Adrenal gland (tissue), 9 donors: ENCODE measurements at regions not wholly inside any gene's neighbourhood (a gene's known extent, or its start where the extent isn't known, plus 50 kb on each side); places are given as distances from the start of the nearest gene placed in this dataset.

Experiments used
- DNase-seq, 7 donors: peaks; one replicate each; pipeline ENCODE4 v3.0.0-alpha.2; 2019 to 2020
- H3K27ac ChIP-seq, 5 donors: fragments of 200-600 bp; sonication (generic) in 4 of 5; 1 replicate in 3 of 5; 2 replicates in 2 of 5; pipeline versions ENCODE4 v1.5.1 to v1.8.0; 2016 to 2020; ENCODE audit warnings: mild to moderate bottlenecking in 1 of 5
- H3K27me3 ChIP-seq: fragments of 200-600 bp; 2 replicates; pipeline ENCODE4 v1.8.0; 2021
- H3K36me3 ChIP-seq, 2 donors: fragments of 200-600 bp; replicated peaks in 1 of 2; 1 replicate in 1 of 2; 2 replicates in 1 of 2; pipeline versions ENCODE4 v1.5.1 to v1.8.0; 2018 to 2022
- H3K4me1 ChIP-seq, 2 donors: fragments of 200-600 bp; replicated peaks in 1 of 2; 1 replicate in 1 of 2; 2 replicates in 1 of 2; pipeline versions ENCODE4 v1.5.1 to v1.8.0; 2018 to 2021
- H3K4me3 ChIP-seq, 4 donors: fragments of 200-600 bp; sonication (generic) in 3 of 4; one replicate each; pipeline ENCODE4 v1.5.1; 2016 to 2018
- H3K9me3 ChIP-seq, 3 donors: fragments of 200-600 bp; sonication (generic) in 1 of 3; replicated peaks in 1 of 3; 1 replicate in 2 of 3; 2 replicates in 1 of 3; pipeline versions ENCODE4 v1.5.1 to v1.8.0; 2016 to 2021
- CTCF ChIP-seq, 6 experiments: fragments of 450-650 bp in 4 of 6; fragments of 200-600 bp in 2 of 6; sonication (generic) in 1 of 6; IDR thresholded peaks; 1 replicate in 5 of 6; 2 replicates in 1 of 6; pipeline versions ENCODE4 v1.5.1 to v1.8.0; 2016 to 2021; ENCODE audit warnings: antibody characterized with exemption in 6 of 6, mild to moderate bottlenecking in 2 of 6, moderate library complexity in 1 of 6
- POLR2A ChIP-seq, 2 donors: fragments of 450-650 bp; IDR thresholded peaks; one replicate each; pipeline ENCODE4 v1.6.1; 2017; ENCODE audit warnings: antibody characterized with exemption in 2 of 2, mild to moderate bottlenecking in 2 of 2, moderate library complexity in 1 of 2
- WGBS, 4 donors: extraction: QIAGEN DNeasy Blood & Tissue Kit in 2 of 4; methylation state at CpG; one replicate each; pipeline versions ENCODE4 v1.1.5 to v1.1.7; 2013 to 2017; 5-methylcytosine and 5-hydroxymethylcytosine counted together
- intact Hi-C, 2 donors: fragments of 100-400 bp; cut with DNase I; formaldehyde crosslinking; loops; one replicate each; pipeline versions ENCODE4 v1.14.1 to v1.15.0; 2022 to 2023
- donor health status: healthy with polysubstance abuse.
- donor health status: Bipolar disorder and iron deficiency.
- donor health status: DM: yes; HTN: yes; CAD: no.
- donor health status: DM: no; HTN: no; CAD: no.
- donor health status: DM: no; HTN: no; CAD: no.

GRCh38 chr9:32708480-32709150 lies 73.1 kb upstream of the TAF1L start:
- Histone ChIP-seq H3K4me1 (no peaks in the 10 kb centered on the region), H3K4me3 (no peak overlapping the region)
- intact Hi-C loops, result no loop called here

GRCh38 chr9:32709871-32710270 lies 73.5 kb upstream of the TMEM215 start:
- TF ChIP-seq CTCF (IDR thresholded peaks at IDR 0.05) (no peak), POLR2A (IDR thresholded peaks at IDR 0.05) (no peak)
- H3K27me3 ChIP-seq, result no peaks in the 10 kb centered on the region

More at GRCh38 chr9:32708480-32709150, 73.1 kb upstream of the TAF1L start:
- WGBS, 4 donors, result 45 to 58% (median 52%) methylated on average over 3 of the region's 3 CpGs
- TF ChIP-seq CTCF (IDR thresholded peaks at IDR 0.05) (no peak), POLR2A (IDR thresholded peaks at IDR 0.05) (no peak)
- Histone ChIP-seq H3K9me3 (no peaks in the 10 kb centered on the region), H3K36me3 (no peaks in the 10 kb centered on the region), H3K27me3 (no peaks in the 10 kb centered on the region), H3K27ac (no peak overlapping the region)
- DNase-seq, result no peak

GRCh38 chr9:32716425-32716824 lies 66.9 kb upstream of the TMEM215 start:
- Histone ChIP-seq H3K4me3 (no peak overlapping the region), H3K36me3 (no peaks in the 10 kb centered on the region), H3K27me3 (no peaks in the 10 kb centered on the region), H3K4me1 (no peaks in the 10 kb centered on the region), H3K9me3 (no peaks in the 10 kb centered on the region), H3K27ac (no peak overlapping the region)
- DNase-seq, result no peak
- intact Hi-C loops, result no loop called here
- TF ChIP-seq POLR2A (IDR thresholded peaks at IDR 0.05) (no peak), CTCF (IDR thresholded peaks at IDR 0.05) (no peak)
- WGBS, 4 donors, result 83 to 100% (median 86%) methylated on average over 1 of the region's 1 CpG

More at GRCh38 chr9:32709871-32710270, 73.5 kb upstream of the TMEM215 start:
- Histone ChIP-seq H3K36me3 (no peaks in the 10 kb centered on the region), H3K4me1 (no peaks in the 10 kb centered on the region), H3K27ac (no peak overlapping the region), H3K4me3 (no peak overlapping the region), H3K9me3 (no peaks in the 10 kb centered on the region)
- DNase-seq, result no peak
- 77 to 99% (median 94%) methylated on average over 6 of the region's 6 CpGs for WGBS, 4 donors
- intact Hi-C loops, result no loop called here

- no peak for DNase-seq
- Histone ChIP-seq H3K27ac (no peak overlapping the region), H3K9me3 (no peaks in the 10 kb centered on the region), H3K27me3 (no peaks in the 10 kb centered on the region), H3K36me3 (no peaks in the 10 kb centered on the region), H3K4me3 (no peak overlapping the region), H3K4me1 (no peaks in the 10 kb centered on the region)
- intact Hi-C loops, result no loop called here
- 42 to 60% (median 50%) methylated on average over 4 of the region's 4 CpGs for WGBS, 4 donors
- TF ChIP-seq CTCF (IDR thresholded peaks at IDR 0.05) (no peak), POLR2A (IDR thresholded peaks at IDR 0.05) (no peak)
These were observed 66.3 kb upstream of the TMEM215 start for GRCh38 chr9:32716955-32717543.
